ENCODE measurements at regions not wholly inside any gene's neighbourhood (a gene's known extent, or its start where the extent isn't known, plus 50 kb on each side); places are given as distances from the start of the nearest gene placed in this dataset.
A peak's percentile ranks its signal among the peaks of the same experiment; 100 is the strongest.

GRCh38 chr3:132084982-132085381 is 50.2 kb upstream of the CPNE4 start:
- H3K9me3 ChIP-seq (ENCODE audit: insufficient read depth, low read length) = no peaks in the 10 kb centered on the region
- no peak overlapping the region for H3K9ac ChIP-seq (ENCODE audit: insufficient read length, low read depth)
- no peak overlapping the region for H3K4me3 ChIP-seq (ENCODE audit: insufficient read length, low read depth)
- no peak for DNase-seq (ENCODE audit: low read depth, low spot score)
- TF ChIP-seq YY1 (IDR thresholded peaks at IDR 0.05; ENCODE audit: insufficient read depth, insufficient read length) (no peak), SUZ12 (IDR thresholded peaks at IDR 0.05; ENCODE audit: extremely low read depth, insufficient read depth, insufficient read length) (no peak), ZNF274 (IDR thresholded peaks at IDR 0.05; ENCODE audit: low read depth, low read length) (no peak)
- no peaks in the 10 kb centered on the region for H3K4me1 ChIP-seq (ENCODE audit: insufficient read depth, insufficient read length)
- H3K36me3 ChIP-seq (ENCODE audit: insufficient read depth, insufficient read length, low read length) = no peaks in the 10 kb centered on the region
- H3K27me3 ChIP-seq (ENCODE audit: insufficient read depth, insufficient read length) = no peaks in the 10 kb centered on the region

DNA sequence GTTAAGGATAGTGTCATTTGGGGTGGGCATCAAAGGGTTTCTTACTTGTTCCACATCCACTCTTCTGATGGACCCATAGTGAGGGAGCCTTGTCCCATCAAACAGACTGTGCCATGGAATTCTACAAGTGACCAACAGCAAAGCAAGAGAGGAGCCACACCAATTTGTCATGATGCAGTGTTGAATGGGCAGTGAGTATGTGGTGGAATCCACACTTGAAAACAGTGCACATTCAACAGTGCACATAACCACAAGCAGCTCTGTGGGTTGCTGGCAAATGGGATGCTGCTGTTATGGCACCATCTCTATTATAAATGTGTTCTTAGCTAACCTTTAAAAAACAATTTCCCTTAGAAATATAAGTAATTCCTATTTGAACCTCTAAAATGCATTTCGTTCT is 52.5 kb upstream of the CPNE4 start:
- no peak overlapping the region for H3K4me3 ChIP-seq (ENCODE audit: insufficient read length, low read depth)
- H3K27me3 ChIP-seq (ENCODE audit: insufficient read depth, insufficient read length) = no peaks in the 10 kb centered on the region
- H3K9me3 ChIP-seq (ENCODE audit: insufficient read depth, low read length) = no peaks in the 10 kb centered on the region
- no peak for TF ChIP-seq ZNF274 (IDR thresholded peaks at IDR 0.05; ENCODE audit: low read depth, low read length)
- no peak for TF ChIP-seq YY1 (IDR thresholded peaks at IDR 0.05; ENCODE audit: insufficient read depth, insufficient read length)
- TF ChIP-seq SUZ12 (IDR thresholded peaks at IDR 0.05; ENCODE audit: extremely low read depth, insufficient read depth, insufficient read length) = no peak
- no peaks in the 10 kb centered on the region for H3K36me3 ChIP-seq (ENCODE audit: insufficient read depth, insufficient read length, low read length)
- no peak overlapping the region for H3K9ac ChIP-seq (ENCODE audit: insufficient read length, low read depth)
- no peaks in the 10 kb centered on the region for H3K4me1 ChIP-seq (ENCODE audit: insufficient read depth, insufficient read length)
- DNase-seq (ENCODE audit: low read depth, low spot score) = no peak

DNA sequence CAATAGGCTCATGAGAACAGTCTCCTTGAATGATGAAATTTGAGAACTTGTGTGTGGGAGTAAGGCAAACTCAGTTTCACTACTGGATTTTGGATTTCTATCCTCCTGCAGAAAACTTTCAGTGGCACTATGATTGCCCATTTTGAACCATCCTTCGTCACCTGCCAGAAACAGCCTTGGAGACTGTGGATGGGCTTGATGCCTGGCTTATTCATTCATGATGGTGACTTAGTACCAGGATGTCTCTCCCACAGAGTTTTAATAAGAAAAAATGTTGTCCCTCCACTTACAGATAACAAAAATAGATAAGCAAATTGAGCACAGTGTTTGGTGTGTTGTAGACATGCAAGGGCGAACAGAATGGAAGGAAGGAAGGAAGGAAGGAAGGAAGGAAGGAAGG is 53.5 kb upstream of the CPNE4 start:
- no peak overlapping the region for H3K4me3 ChIP-seq (ENCODE audit: insufficient read length, low read depth)
- H3K4me1 ChIP-seq (ENCODE audit: insufficient read depth, insufficient read length) = no peaks in the 10 kb centered on the region
- TF ChIP-seq ZNF274 (IDR thresholded peaks at IDR 0.05; ENCODE audit: low read depth, low read length) = no peak
- no peaks in the 10 kb centered on the region for H3K9me3 ChIP-seq (ENCODE audit: insufficient read depth, low read length)
- H3K36me3 ChIP-seq (ENCODE audit: insufficient read depth, insufficient read length, low read length) = no peaks in the 10 kb centered on the region
- no peak for DNase-seq (ENCODE audit: low read depth, low spot score)
- no peaks in the 10 kb centered on the region for H3K27me3 ChIP-seq (ENCODE audit: insufficient read depth, insufficient read length)
- H3K9ac ChIP-seq (ENCODE audit: insufficient read length, low read depth) = no peak overlapping the region

DNA sequence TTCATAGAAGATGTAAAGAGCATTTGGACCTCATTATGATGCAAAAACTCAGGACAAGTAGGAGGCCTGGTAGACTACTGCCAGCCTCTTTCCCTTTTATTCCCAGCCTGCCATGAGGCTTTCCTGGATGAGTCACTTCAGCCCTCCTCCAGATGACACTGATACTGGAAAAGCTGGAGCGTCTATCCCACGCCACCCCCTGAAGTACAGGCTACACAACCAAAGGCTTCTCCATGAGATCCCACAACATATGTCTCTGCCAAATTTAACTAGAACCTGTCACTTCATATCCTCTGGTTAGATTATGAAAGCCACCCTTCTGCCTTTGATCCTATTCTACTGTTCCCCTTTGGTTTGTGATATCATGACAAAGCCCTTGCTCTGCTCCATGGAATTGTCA is 56.1 kb upstream of the CPNE4 start:
- no peaks in the 10 kb centered on the region for H3K4me1 ChIP-seq (ENCODE audit: insufficient read depth, insufficient read length)
- no peak overlapping the region for H3K4me3 ChIP-seq (ENCODE audit: insufficient read length, low read depth)
- DNase-seq (ENCODE audit: low read depth, low spot score) = peak; percentile 5
- TF ChIP-seq YY1 (IDR thresholded peaks at IDR 0.05; ENCODE audit: insufficient read depth, insufficient read length) = no peak
- no peak for TF ChIP-seq SUZ12 (IDR thresholded peaks at IDR 0.05; ENCODE audit: extremely low read depth, insufficient read depth, insufficient read length)
- no peak for TF ChIP-seq ZNF274 (IDR thresholded peaks at IDR 0.05; ENCODE audit: low read depth, low read length)
- no peaks in the 10 kb centered on the region for H3K9me3 ChIP-seq (ENCODE audit: insufficient read depth, low read length)
- H3K9ac ChIP-seq (ENCODE audit: insufficient read length, low read depth) = no peak overlapping the region
- no peaks in the 10 kb centered on the region for H3K27me3 ChIP-seq (ENCODE audit: insufficient read depth, insufficient read length)
- no peaks in the 10 kb centered on the region for H3K36me3 ChIP-seq (ENCODE audit: insufficient read depth, insufficient read length, low read length)

DNA sequence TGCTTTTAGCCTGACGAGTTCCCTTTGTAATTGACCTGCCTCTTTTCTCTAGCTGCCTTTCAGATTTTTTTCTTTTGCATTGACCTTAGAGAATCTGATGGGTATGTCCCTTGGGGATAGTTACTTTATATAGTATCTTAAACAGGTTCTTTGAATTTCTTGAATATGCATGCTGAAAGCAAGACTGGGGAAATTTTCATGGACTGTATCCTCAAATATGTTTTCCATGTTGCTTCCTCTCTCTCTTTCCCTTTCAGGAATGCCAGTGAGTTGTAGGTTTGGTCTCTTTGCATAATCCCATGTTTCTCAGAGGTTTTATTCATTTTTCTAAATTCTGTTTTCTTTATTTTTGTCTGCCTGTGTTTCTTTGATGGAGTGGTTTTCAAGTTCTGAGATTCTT is 81.8 kb upstream of the CPNE4 start:
- DNase-seq (ENCODE audit: low read depth, low spot score) = no peak
- Histone ChIP-seq H3K4me1 (ENCODE audit: insufficient read depth, insufficient read length) (no peaks in the 10 kb centered on the region), H3K27me3 (ENCODE audit: insufficient read depth, insufficient read length) (no peaks in the 10 kb centered on the region), H3K36me3 (ENCODE audit: insufficient read depth, insufficient read length, low read length) (no peaks in the 10 kb centered on the region), H3K4me3 (ENCODE audit: insufficient read length, low read depth) (no peak overlapping the region), H3K9ac (ENCODE audit: insufficient read length, low read depth) (no peak overlapping the region), H3K9me3 (ENCODE audit: insufficient read depth, low read length) (no peaks in the 10 kb centered on the region)
- no peak for TF ChIP-seq SUZ12 (IDR thresholded peaks at IDR 0.05; ENCODE audit: extremely low read depth, insufficient read depth, insufficient read length)
- TF ChIP-seq YY1 (IDR thresholded peaks at IDR 0.05; ENCODE audit: insufficient read depth, insufficient read length) = no peak
- no peak for TF ChIP-seq ZNF274 (IDR thresholded peaks at IDR 0.05; ENCODE audit: low read depth, low read length)

DNA sequence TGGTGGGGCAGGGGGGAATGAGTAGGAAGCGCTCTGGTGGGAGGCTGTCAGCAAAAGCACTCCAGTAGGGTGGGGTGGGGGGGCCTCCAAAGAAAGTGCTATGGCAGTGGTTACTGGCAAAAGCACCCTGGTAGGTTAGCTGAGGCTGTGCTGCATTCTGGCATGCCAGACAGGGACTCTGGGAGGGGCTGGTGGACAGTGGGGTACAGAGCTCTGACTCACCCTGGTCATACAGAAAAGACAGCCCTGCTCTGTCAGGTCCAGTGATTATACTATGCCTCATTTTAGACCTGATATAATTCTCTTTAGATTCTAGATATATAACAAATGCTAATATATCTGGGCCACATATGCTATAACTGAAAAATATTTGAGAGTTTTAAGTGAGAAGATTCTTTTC is 82.8 kb upstream of the CPNE4 start:
- no peak overlapping the region for H3K4me3 ChIP-seq (ENCODE audit: insufficient read length, low read depth)
- no peaks in the 10 kb centered on the region for H3K9me3 ChIP-seq (ENCODE audit: insufficient read depth, low read length)
- no peak overlapping the region for H3K9ac ChIP-seq (ENCODE audit: insufficient read length, low read depth)
- no peak for DNase-seq (ENCODE audit: low read depth, low spot score)
- no peak for TF ChIP-seq ZNF274 (IDR thresholded peaks at IDR 0.05; ENCODE audit: low read depth, low read length)
- no peak for TF ChIP-seq SUZ12 (IDR thresholded peaks at IDR 0.05; ENCODE audit: extremely low read depth, insufficient read depth, insufficient read length)
- no peaks in the 10 kb centered on the region for H3K36me3 ChIP-seq (ENCODE audit: insufficient read depth, insufficient read length, low read length)
- H3K27me3 ChIP-seq (ENCODE audit: insufficient read depth, insufficient read length) = no peaks in the 10 kb centered on the region
- H3K4me1 ChIP-seq (ENCODE audit: insufficient read depth, insufficient read length) = no peaks in the 10 kb centered on the region

DNA sequence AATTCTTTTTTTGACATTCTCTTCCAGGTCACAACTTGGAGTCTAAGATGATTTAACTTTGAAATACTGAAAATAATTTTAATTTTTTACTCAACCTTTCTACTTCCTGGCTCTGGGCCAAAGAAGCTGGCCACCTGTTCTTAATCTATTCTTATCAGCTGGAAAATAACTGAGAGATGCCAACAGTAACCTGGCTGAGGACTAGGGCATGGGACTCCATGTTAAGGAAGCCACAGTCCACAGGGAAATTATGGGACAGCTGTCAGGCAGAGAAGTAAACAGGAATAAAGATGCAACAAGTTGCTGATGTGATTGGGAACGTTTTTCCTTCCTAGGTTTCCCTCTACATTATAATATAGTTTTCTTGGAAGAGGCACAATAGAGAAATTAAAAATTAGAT is 84.7 kb upstream of the CPNE4 start:
- DNase-seq (ENCODE audit: low read depth, low spot score) = no peak
- Histone ChIP-seq H3K36me3 (ENCODE audit: insufficient read depth, insufficient read length, low read length) (no peaks in the 10 kb centered on the region), H3K9me3 (ENCODE audit: insufficient read depth, low read length) (no peaks in the 10 kb centered on the region), H3K4me3 (ENCODE audit: insufficient read length, low read depth) (no peak overlapping the region), H3K4me1 (ENCODE audit: insufficient read depth, insufficient read length) (no peaks in the 10 kb centered on the region), H3K27me3 (ENCODE audit: insufficient read depth, insufficient read length) (no peaks in the 10 kb centered on the region), H3K9ac (ENCODE audit: insufficient read length, low read depth) (no peak overlapping the region)
- TF ChIP-seq YY1 (IDR thresholded peaks at IDR 0.05; ENCODE audit: insufficient read depth, insufficient read length) (no peak), SUZ12 (IDR thresholded peaks at IDR 0.05; ENCODE audit: extremely low read depth, insufficient read depth, insufficient read length) (no peak), ZNF274 (IDR thresholded peaks at IDR 0.05; ENCODE audit: low read depth, low read length) (no peak)

DNA sequence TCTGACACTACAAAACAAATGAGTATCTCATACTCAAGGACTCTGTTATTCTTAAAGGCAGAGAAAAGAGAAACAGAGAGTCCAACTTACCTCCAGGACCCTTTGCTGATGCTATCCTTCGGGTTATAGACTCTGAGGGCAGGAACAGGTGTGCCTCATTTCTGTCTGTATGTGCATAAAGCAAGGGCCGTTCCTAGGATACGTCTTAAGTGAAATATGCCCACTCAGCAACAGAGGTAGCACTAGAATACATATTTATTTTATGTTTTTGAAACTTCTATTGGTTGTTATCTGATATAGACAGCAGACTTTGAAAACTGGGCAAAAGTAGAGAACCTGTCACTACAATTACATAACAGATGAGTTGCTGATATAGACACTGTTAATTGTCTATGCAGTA is 89.3 kb upstream of the CPNE4 start:
- Histone ChIP-seq H3K9ac (ENCODE audit: insufficient read length, low read depth) (no peak overlapping the region), H3K4me3 (ENCODE audit: insufficient read length, low read depth) (no peak overlapping the region), H3K4me1 (ENCODE audit: insufficient read depth, insufficient read length) (no peaks in the 10 kb centered on the region), H3K27me3 (ENCODE audit: insufficient read depth, insufficient read length) (no peaks in the 10 kb centered on the region), H3K36me3 (ENCODE audit: insufficient read depth, insufficient read length, low read length) (no peaks in the 10 kb centered on the region), H3K9me3 (ENCODE audit: insufficient read depth, low read length) (no peaks in the 10 kb centered on the region)
- no peak for DNase-seq (ENCODE audit: low read depth, low spot score)
- TF ChIP-seq YY1 (IDR thresholded peaks at IDR 0.05; ENCODE audit: insufficient read depth, insufficient read length) = no peak
- TF ChIP-seq SUZ12 (IDR thresholded peaks at IDR 0.05; ENCODE audit: extremely low read depth, insufficient read depth, insufficient read length) = no peak
- TF ChIP-seq ZNF274 (IDR thresholded peaks at IDR 0.05; ENCODE audit: low read depth, low read length) = no peak

Data from NT2/D1 (cell line).